A549 (cell line): ENCODE measurements at regions not wholly inside any gene's neighbourhood (a gene's known extent, or its start where the extent isn't known, plus 50 kb on each side); places are given as distances from the start of the nearest gene placed in this dataset.

Source experiments
- ATAC-seq, 2 experiments: fragments of 200-7000 bp in 1 of 2; fragments of >200 bp in 1 of 2; cut with Nextera tagmentation in 1 of 2; cut with Tn5 transposase in 1 of 2; 3 replicates each; pipeline versions ENCODE4 v1.8.0 to v1.9.1; 2018 to 2020; ENCODE audit warnings: mild to moderate bottlenecking in 1 of 2, moderate library complexity in 1 of 2
- CTCF ChIA-PET: fragments of 300-600 bp; sonication (Branson Sonifier 250); formaldehyde crosslinking; extraction: SDS; loops from one replicate; lab custom pipeline; 2021; ENCODE audit warnings: antibody characterized with exemption, inconsistent platforms; lab: Yijun Ruan, JAX
- POLR2A ChIA-PET: fragments of 350-600 bp; formaldehyde crosslinking; extraction: SDS; loops from one replicate; lab custom pipeline; 2021; ENCODE audit warnings: antibody characterized with exemption, inconsistent platforms; lab: Yijun Ruan, JAX
- DNase-seq, 2 experiments: peaks; one replicate each; pipeline versions ENCODE4 v3.0.0 to v3.0.0-alpha.2; 2011 to 2016; ENCODE audit warnings: low read depth in 1 of 2, low spot score in 1 of 2
- FAIRE-seq: peaks from 2 replicates; lab custom pipeline; 2011; peaks lifted over from hg19 to GRCh38; lab: Jason Lieb, UNC
- H3K27ac ChIP-seq, 2 experiments: fragments of >200 bp; sonication (Bioruptor Twin); formaldehyde crosslinking; 3 replicates each; pipeline ENCODE4 v1.5.1; 2016 to 2017
- H3K4me1 ChIP-seq: fragments of >200 bp; sonication (Bioruptor Twin); formaldehyde crosslinking; 3 replicates; pipeline ENCODE4 v1.6.1; 2016
- H3K4me2 ChIP-seq: fragments of >200 bp; sonication (Bioruptor Twin); formaldehyde crosslinking; 3 replicates; pipeline ENCODE4 v1.6.1; 2016
- H3K4me3 ChIP-seq: fragments of >200 bp; sonication (Bioruptor Twin); formaldehyde crosslinking; 3 replicates; pipeline ENCODE4 v1.5.1; 2016
- H3K9me3 ChIP-seq: fragments of >200 bp; sonication (Bioruptor Twin); formaldehyde crosslinking; 3 replicates; pipeline ENCODE4 v1.6.1; 2016
- ATOH8 ChIP-seq: fragments of 250-450 bp; sonication (Bioruptor Pico); IDR thresholded peaks from 2 replicates; pipeline ENCODE4 v1.5.0; 2020; ENCODE audit warnings: low read depth, mild to moderate bottlenecking, moderate library complexity
- CBX2 ChIP-seq: fragments of 200-600 bp; sonication (generic); IDR thresholded peaks from 2 replicates; pipeline ENCODE4 v1.6.1; 2016; ENCODE audit warnings: low read depth, mild to moderate bottlenecking, borderline replicate concordance
- CTCF ChIP-seq: fragments of >200 bp; sonication (Bioruptor Twin); formaldehyde crosslinking; IDR thresholded peaks from 3 replicates; pipeline ENCODE4 v1.5.1; 2016
- HDAC2 ChIP-seq: fragments of 200-600 bp; sonication (generic); IDR thresholded peaks from 2 replicates; pipeline ENCODE4 v1.6.1; 2016
- HEYL ChIP-seq: fragments of 250-450 bp; sonication (Bioruptor Pico); IDR thresholded peaks from 2 replicates; pipeline ENCODE4 v1.8.0; 2021; ENCODE audit warnings: mild to moderate bottlenecking, moderate library complexity
- HMGXB4 ChIP-seq: fragments of 250-450 bp; sonication (Bioruptor Pico); IDR thresholded peaks from 2 replicates; pipeline ENCODE4 v1.5.0; 2021; ENCODE audit warnings: mild to moderate bottlenecking, moderate library complexity, borderline replicate concordance
- JUN ChIP-seq, 2 experiments: fragments of >200 bp; sonication (Bioruptor Twin); formaldehyde crosslinking; IDR thresholded peaks; 2 replicates in 1 of 2; 3 replicates in 1 of 2; pipeline ENCODE4 v1.6.1; 2016 to 2017
- PHF8 ChIP-seq: fragments of 200-600 bp; sonication (generic); IDR thresholded peaks from 2 replicates; pipeline ENCODE4 v1.6.1; 2016; ENCODE audit warnings: low read depth, mild to moderate bottlenecking, antibody characterized with exemption, moderate library complexity, borderline replicate concordance
- REST ChIP-seq: fragments of 200-600 bp; sonication (generic); IDR thresholded peaks from 2 replicates; pipeline ENCODE4 v1.6.1; 2016; ENCODE audit warnings: antibody characterized with exemption, mild to moderate bottlenecking, moderate library complexity
- SREBF2 ChIP-seq: fragments of 450-650 bp; IDR thresholded peaks from 2 replicates; pipeline ENCODE4 v1.6.1; 2014; ENCODE audit warnings: mild to moderate bottlenecking, moderate library complexity
- WGBS: methylation state at CpG from one replicate; pipeline ENCODE4 v1.1.6; 2017; ENCODE audit errors: missing lambda C conversion rate; 5-methylcytosine and 5-hydroxymethylcytosine counted together

- POLR2A ChIA-PET = no interaction called here
- 43% methylated on average over 3 of the region's 3 CpGs for WGBS
Observed at GRCh38 chr11:88013508-88014065, 161.7 kb downstream of the RAB38 start.

More at GRCh38 chr11:88013508-88014065, 161.7 kb downstream of the RAB38 start:
- H3K4me3 ChIP-seq = no peak overlapping the region
- H3K4me1 ChIP-seq = no peaks in the 10 kb centered on the region
- no peak for FAIRE-seq
- TF ChIP-seq JUN (IDR thresholded peaks at IDR 0.05) (no peak), CTCF (no peak), CBX2 (no peak), HMGXB4 (CRISPR knock-in tag) (no peak), PHF8 (no peak), HEYL (CRISPR knock-in tag) (no peak), SREBF2 (no peak), ATOH8 (no peak), REST (no peak), HDAC2 (no peak)
- no peaks in the 10 kb centered on the region for H3K9me3 ChIP-seq
- no peak for DNase-seq
- H3K27ac ChIP-seq = no peak overlapping the region
- CTCF ChIA-PET = interaction anchor here (1.0 kb wide), 1 partner anchor 873 kb away, joined by 3 read pairs; no protein-coding TSS in a partner anchor
- H3K4me2 ChIP-seq = no peak overlapping the region
- ATAC-seq = no peak
